HepG2 (cell line): ENCODE measurements at regions not wholly inside any gene's neighbourhood (a gene's known extent, or its start where the extent isn't known, plus 50 kb on each side); places are given as distances from the start of the nearest gene placed in this dataset.

Experiments
- JUN ChIP-seq: sonication (generic); formaldehyde crosslinking; IDR thresholded peaks from 2 replicates; pipeline ENCODE4 v1.4.0; 2020; ENCODE audit warnings: mild to moderate bottlenecking, missing genetic modification reagents
- NR2F2 ChIP-seq: IDR thresholded peaks from 2 replicates; pipeline ENCODE4 v1.6.1; 2012; ENCODE audit warnings: low read depth, inconsistent platforms, borderline replicate concordance
- SUZ12 ChIP-seq: fragments of 150-350 bp; IDR thresholded peaks from 2 replicates; pipeline ENCODE4 v1.6.1; 2014; ENCODE audit warnings: low read depth, low read length
- TCF7L2 ChIP-seq: IDR thresholded peaks from 2 replicates; pipeline ENCODE4 v1.6.1; 2011; ENCODE audit warnings: mild to moderate bottlenecking, low read depth, low read length, moderate library complexity
- ZFP36L2 ChIP-seq: sonication (generic); formaldehyde crosslinking; IDR thresholded peaks from 2 replicates; pipeline ENCODE4 v1.4.0; 2020; ENCODE audit warnings: missing genetic modification reagents

GRCh38 chr5:88997937-88998336 is 115.0 kb upstream of the MEF2C start:
- TF ChIP-seq SUZ12: no peak
- TF ChIP-seq ZFP36L2 (CRISPR knock-in tag): no peak
- no peak for TF ChIP-seq TCF7L2
- TF ChIP-seq JUN (CRISPR knock-in tag): no peak
- no peak for TF ChIP-seq NR2F2
